ENCODE measurements at regions not wholly inside any gene's neighbourhood (a gene's known extent, or its start where the extent isn't known, plus 50 kb on each side); places are given as distances from the start of the nearest gene placed in this dataset.

- DNase-seq (ENCODE audit: low spot score) = no peak
- no peaks in the 10 kb centered on the region for H3K27me3 Mint-ChIP-seq (ENCODE audit: unreplicated experiment)
- H3K36me3 Mint-ChIP-seq (ENCODE audit: low read depth, unreplicated experiment) = no peaks in the 10 kb centered on the region
- peaks cover 8% of the 10 kb centered on the region for H3K4me1 Mint-ChIP-seq (ENCODE audit: unreplicated experiment)
- H3K9me3 Mint-ChIP-seq (ENCODE audit: unreplicated experiment) = no peaks in the 10 kb centered on the region
- H3K4me3 Mint-ChIP-seq (ENCODE audit: unreplicated experiment) = no peak overlapping the region
- no peak for TF ChIP-seq CTCF (IDR thresholded peaks at IDR 0.05; ENCODE audit: unreplicated experiment)
- H3K27ac Mint-ChIP-seq (ENCODE audit: unreplicated experiment) = no peak overlapping the region
Measured at GRCh38 chr2:167756446-167756845, 490.9 kb downstream of the STK39 start.

GRCh38 chr2:167753142-167753541, 494.3 kb downstream of the STK39 start:
- Mint-ChIP-seq H3K9me3 (ENCODE audit: unreplicated experiment) (no peaks in the 10 kb centered on the region), H3K4me1 (ENCODE audit: unreplicated experiment) (peaks cover 5% of the 10 kb centered on the region), H3K27ac (ENCODE audit: unreplicated experiment) (no peak overlapping the region), H3K4me3 (ENCODE audit: unreplicated experiment) (no peak overlapping the region), H3K36me3 (ENCODE audit: low read depth, unreplicated experiment) (no peaks in the 10 kb centered on the region), H3K27me3 (ENCODE audit: unreplicated experiment) (no peaks in the 10 kb centered on the region)
- TF ChIP-seq CTCF (IDR thresholded peaks at IDR 0.05; ENCODE audit: unreplicated experiment) = no peak
- DNase-seq (ENCODE audit: low spot score) = no peak

- Mint-ChIP-seq H3K27ac (ENCODE audit: unreplicated experiment) (no peak overlapping the region), H3K4me3 (ENCODE audit: unreplicated experiment) (no peak overlapping the region)
Measured at GRCh38 chr2:167752734-167753133, 494.7 kb downstream of the STK39 start.

GRCh38 chr2:167750675-167751074, 496.7 kb downstream of the STK39 start:
- no peaks in the 10 kb centered on the region for H3K27me3 Mint-ChIP-seq (ENCODE audit: unreplicated experiment)
- H3K4me3 Mint-ChIP-seq (ENCODE audit: unreplicated experiment) = no peak overlapping the region
- no peaks in the 10 kb centered on the region for H3K9me3 Mint-ChIP-seq (ENCODE audit: unreplicated experiment)
- DNase-seq (ENCODE audit: low spot score) = no peak
- TF ChIP-seq CTCF (IDR thresholded peaks at IDR 0.05; ENCODE audit: unreplicated experiment) = no peak
- H3K4me1 Mint-ChIP-seq (ENCODE audit: unreplicated experiment) = peaks cover 3% of the 10 kb centered on the region
- no peak overlapping the region for H3K27ac Mint-ChIP-seq (ENCODE audit: unreplicated experiment)
- H3K36me3 Mint-ChIP-seq (ENCODE audit: low read depth, unreplicated experiment) = no peaks in the 10 kb centered on the region

More at GRCh38 chr2:167752734-167753133, 494.7 kb downstream of the STK39 start:
- DNase-seq (ENCODE audit: low spot score) = no peak
- Mint-ChIP-seq H3K9me3 (ENCODE audit: unreplicated experiment) (no peaks in the 10 kb centered on the region), H3K36me3 (ENCODE audit: low read depth, unreplicated experiment) (no peaks in the 10 kb centered on the region), H3K27me3 (ENCODE audit: unreplicated experiment) (no peaks in the 10 kb centered on the region), H3K4me1 (ENCODE audit: unreplicated experiment) (peaks cover 3% of the 10 kb centered on the region)
- TF ChIP-seq CTCF (IDR thresholded peaks at IDR 0.05; ENCODE audit: unreplicated experiment) = no peak

- H3K4me3 Mint-ChIP-seq (ENCODE audit: unreplicated experiment) = no peak overlapping the region
- H3K27me3 Mint-ChIP-seq (ENCODE audit: unreplicated experiment) = no peaks in the 10 kb centered on the region
- H3K9me3 Mint-ChIP-seq (ENCODE audit: unreplicated experiment) = no peaks in the 10 kb centered on the region
- no peak for TF ChIP-seq CTCF (IDR thresholded peaks at IDR 0.05; ENCODE audit: unreplicated experiment)
- H3K36me3 Mint-ChIP-seq (ENCODE audit: low read depth, unreplicated experiment) = no peaks in the 10 kb centered on the region
- no peak for DNase-seq (ENCODE audit: low spot score)
- H3K27ac Mint-ChIP-seq (ENCODE audit: unreplicated experiment) = no peak overlapping the region
- H3K4me1 Mint-ChIP-seq (ENCODE audit: unreplicated experiment) = peaks cover 3% of the 10 kb centered on the region
Measured at GRCh38 chr2:167749660-167750059, 497.7 kb downstream of the STK39 start.

Measured in endothelial cell (in vitro differentiated cells).